ENCODE measurements at regions not wholly inside any gene's neighbourhood (a gene's known extent, or its start where the extent isn't known, plus 50 kb on each side); places are given as distances from the start of the nearest gene placed in this dataset.

GRCh38 chr13:110097013-110097412 is 209.9 kb downstream of the COL4A1 start:
- TF ChIP-seq ZFP30 (CRISPR knock-in tag; IDR thresholded peaks at IDR 0.05), result no peak
- no peak for TF ChIP-seq CSRNP3 (CRISPR knock-in tag; IDR thresholded peaks at IDR 0.05)
- TF ChIP-seq ZNF70 (CRISPR knock-in tag; IDR thresholded peaks at IDR 0.05), result no peak
- no peak for TF ChIP-seq CREB5 (CRISPR knock-in tag; IDR thresholded peaks at IDR 0.05; ENCODE audit: low read depth)
- TF ChIP-seq TOX (CRISPR knock-in tag; IDR thresholded peaks at IDR 0.05; ENCODE audit: borderline replicate concordance), result no peak
- TF ChIP-seq ZFP3 (CRISPR knock-in tag; IDR thresholded peaks at IDR 0.05), result no peak
- TF ChIP-seq ZNF565 (CRISPR knock-in tag; conservative IDR thresholded peaks at IDR 0.05; ENCODE audit: low read depth), result no peak
- TF ChIP-seq TSHZ2 (CRISPR knock-in tag; IDR thresholded peaks at IDR 0.05), result no peak
- TF ChIP-seq BACH2 (CRISPR knock-in tag; IDR thresholded peaks at IDR 0.05; ENCODE audit: borderline replicate concordance), result no peak
- TF ChIP-seq RARB (CRISPR knock-in tag; IDR thresholded peaks at IDR 0.05), result no peak
- TF ChIP-seq PATZ1 (CRISPR knock-in tag; IDR thresholded peaks at IDR 0.05; ENCODE audit: borderline replicate concordance), result no peak
- TF ChIP-seq ISL1 (CRISPR knock-in tag; IDR thresholded peaks at IDR 0.05), result no peak

GRCh38 chr13:110092831-110093247 is 214.1 kb downstream of the COL4A1 start:
- no peak for TF ChIP-seq TCF4 (CRISPR knock-in tag; IDR thresholded peaks at IDR 0.05; ENCODE audit: borderline replicate concordance)
- no peak for TF ChIP-seq CSDC2 (CRISPR knock-in tag; IDR thresholded peaks at IDR 0.05)
- TF ChIP-seq ZNF8 (CRISPR knock-in tag; IDR thresholded peaks at IDR 0.05), result no peak
- no peak for TF ChIP-seq PATZ1 (CRISPR knock-in tag; IDR thresholded peaks at IDR 0.05; ENCODE audit: borderline replicate concordance)
- no peak for ATAC-seq

More at GRCh38 chr13:110097013-110097412, 209.9 kb downstream of the COL4A1 start:
- no peak for ATAC-seq

- TF ChIP-seq GLIS3 (CRISPR knock-in tag; IDR thresholded peaks at IDR 0.05) (no peak), POU6F1 (CRISPR knock-in tag; IDR thresholded peaks at IDR 0.05; ENCODE audit: borderline replicate concordance, low read depth) (no peak), ZNF8 (CRISPR knock-in tag; IDR thresholded peaks at IDR 0.05) (no peak), RARB (CRISPR knock-in tag; IDR thresholded peaks at IDR 0.05) (no peak), SNAI2 (CRISPR knock-in tag; IDR thresholded peaks at IDR 0.05) (no peak), ISL1 (CRISPR knock-in tag; IDR thresholded peaks at IDR 0.05) (no peak), TOX (CRISPR knock-in tag; IDR thresholded peaks at IDR 0.05; ENCODE audit: borderline replicate concordance) (no peak), ZC3H10 (CRISPR knock-in tag; IDR thresholded peaks at IDR 0.05) (no peak), ZFP30 (CRISPR knock-in tag; IDR thresholded peaks at IDR 0.05) (no peak), CSRNP3 (CRISPR knock-in tag; IDR thresholded peaks at IDR 0.05) (no peak), TSHZ2 (CRISPR knock-in tag; IDR thresholded peaks at IDR 0.05) (no peak), ARNTL (CRISPR knock-in tag; IDR thresholded peaks at IDR 0.05; ENCODE audit: borderline replicate concordance, low read depth) (no peak)
- 0 out of 3 replicates have a peak, but pooled peaks have one; percentile 61 for ATAC-seq
These were observed 217.1 kb downstream of the COL4A1 start for GRCh38 chr13:110089815-110090214.
